Esophagus muscularis mucosa (tissue), 3 donors: ENCODE measurements at regions not wholly inside any gene's neighbourhood (a gene's known extent, or its start where the extent isn't known, plus 50 kb on each side); places are given as distances from the start of the nearest gene placed in this dataset.
"Not testable (repeated sequence)": the region's sequence is repeated elsewhere in the genome, so short reads cannot be mapped to it uniquely, and the experiment has no call there.

Source experiments
- CTCF ChIP-seq, 3 experiments: fragments of 200-600 bp in 2 of 3; fragments of 450-650 bp in 1 of 3; sonication (generic) in 2 of 3; IDR thresholded peaks; one replicate each; pipeline ENCODE4 v1.5.1; 2017 to 2019; ENCODE audit warnings: antibody characterized with exemption in 3 of 3, mild to moderate bottlenecking in 2 of 3, moderate library complexity in 1 of 3
- POLR2A ChIP-seq: fragments of 450-650 bp; IDR thresholded peaks from one replicate; pipeline ENCODE4 v1.6.1; 2017; ENCODE audit warnings: antibody characterized with exemption, moderate library complexity, mild to moderate bottlenecking, low read depth
- POLR2AphosphoS5 ChIP-seq, 2 donors: sonication (generic); formaldehyde crosslinking; IDR thresholded peaks; one replicate each; pipeline ENCODE4 v1.6.1; 2017; ENCODE audit warnings: antibody characterized with exemption in 2 of 2

DNA sequence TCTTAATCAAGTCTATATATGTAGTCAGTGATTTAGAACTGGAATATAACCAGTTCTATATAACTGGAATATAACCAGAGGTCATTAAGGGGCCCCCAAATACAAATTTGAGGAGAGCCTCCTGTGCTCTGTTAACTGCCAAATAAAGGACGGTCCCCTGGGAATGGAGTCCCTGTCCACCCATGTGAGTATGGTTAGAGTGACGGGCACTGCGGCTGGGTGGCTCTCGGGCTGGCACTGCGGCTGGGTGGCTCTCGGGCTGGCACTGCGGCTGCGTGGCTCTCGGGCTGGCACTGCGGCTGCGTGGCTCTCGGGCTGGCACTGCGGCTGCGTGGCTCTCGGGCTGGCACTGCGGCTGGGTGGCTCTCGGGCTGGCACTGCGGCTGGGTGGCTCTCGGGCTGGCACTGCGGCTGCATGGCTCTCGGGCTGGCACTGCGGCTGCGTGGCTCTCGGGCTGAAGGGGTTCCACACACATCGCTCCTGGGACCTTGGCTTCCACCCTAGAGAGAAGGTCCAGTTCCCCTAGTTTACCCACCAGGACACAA, 292.8 kb upstream of the RNF32 start:
- not testable (repeated sequence) for TF ChIP-seq CTCF (IDR thresholded peaks at IDR 0.05); POLR2A; POLR2AphosphoS5 (IDR thresholded peaks at IDR 0.05)
